Neural progenitor cell (in vitro differentiated cells): ENCODE measurements at regions not wholly inside any gene's neighbourhood (a gene's known extent, or its start where the extent isn't known, plus 50 kb on each side); places are given as distances from the start of the nearest gene placed in this dataset.

Source experiments
- CTCF ChIP-seq: fragments of 200-600 bp; sonication (generic); IDR thresholded peaks from 2 replicates; pipeline ENCODE4 v1.5.1; 2017; ENCODE audit warnings: antibody characterized with exemption, mild to moderate bottlenecking
- EZH2 ChIP-seq: fragments of 200-600 bp; sonication (generic); IDR thresholded peaks from 2 replicates; pipeline ENCODE4 v1.6.1; 2017; ENCODE audit warnings: antibody characterized with exemption, mild to moderate bottlenecking, moderate library complexity
- EZH2phosphoT487 ChIP-seq: fragments of 200-600 bp; sonication (generic); IDR thresholded peaks from 2 replicates; pipeline ENCODE4 v1.6.1; 2017; ENCODE audit warnings: antibody characterized with exemption

GRCh38 chr4:180098586-180098985, 2144.6 kb upstream of the TENM3 start:
- TF ChIP-seq CTCF (no peak), EZH2 (no peak), EZH2phosphoT487 (no peak)
